GM18870 (cell line): ENCODE measurements at regions not wholly inside any gene's neighbourhood (a gene's known extent, or its start where the extent isn't known, plus 50 kb on each side); places are given as distances from the start of the nearest gene placed in this dataset.

Experiments used
- ATAC-seq: cut with Tn5 transposase; IDR thresholded peaks from one replicate; pipeline ENCODE4 v1.9.1; 2021; ENCODE audit warnings: moderate library complexity; ENCODE audit not compliant: unreplicated experiment

DNA sequence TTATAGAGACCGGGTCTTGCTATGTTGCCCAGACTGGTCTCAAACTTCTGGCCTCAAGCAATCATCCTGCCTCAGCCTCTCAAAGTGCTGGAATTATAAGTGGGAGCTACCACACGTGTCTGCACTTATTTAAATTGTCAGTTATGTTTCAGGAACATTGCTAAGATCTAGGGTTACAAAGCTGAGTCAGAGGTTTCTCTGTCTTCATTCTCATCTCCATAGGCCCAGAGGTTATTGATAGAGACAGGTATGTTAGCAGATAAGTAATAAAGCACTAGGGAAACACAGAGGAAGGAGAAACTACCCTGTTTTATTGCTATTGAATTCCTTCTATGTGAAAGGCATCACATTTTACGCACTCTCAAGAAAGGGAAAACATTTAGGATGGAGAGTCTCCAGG, 214.1 kb downstream of the REEP3 start:
- no peak for ATAC-seq

DNA sequence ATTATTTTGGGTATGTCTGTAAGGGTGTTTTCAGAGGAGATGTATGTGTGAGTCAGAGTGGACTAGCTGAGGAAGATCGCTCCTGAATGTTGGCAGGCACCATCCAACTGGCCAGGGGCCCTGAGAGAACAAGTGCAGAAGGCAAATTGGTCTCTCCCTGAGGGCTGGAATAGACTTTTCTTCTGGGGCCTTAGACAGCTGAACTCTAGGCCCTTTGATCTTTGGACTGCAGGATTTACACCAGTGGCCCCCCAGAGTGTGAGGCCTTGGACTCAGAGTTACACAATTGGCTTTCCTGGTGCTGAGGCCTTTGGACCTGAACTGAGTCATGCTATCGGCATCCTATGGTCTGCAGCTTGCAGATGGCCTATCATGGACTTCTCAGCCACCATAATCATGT, 217.2 kb downstream of the REEP3 start:
- no peak for ATAC-seq

DNA sequence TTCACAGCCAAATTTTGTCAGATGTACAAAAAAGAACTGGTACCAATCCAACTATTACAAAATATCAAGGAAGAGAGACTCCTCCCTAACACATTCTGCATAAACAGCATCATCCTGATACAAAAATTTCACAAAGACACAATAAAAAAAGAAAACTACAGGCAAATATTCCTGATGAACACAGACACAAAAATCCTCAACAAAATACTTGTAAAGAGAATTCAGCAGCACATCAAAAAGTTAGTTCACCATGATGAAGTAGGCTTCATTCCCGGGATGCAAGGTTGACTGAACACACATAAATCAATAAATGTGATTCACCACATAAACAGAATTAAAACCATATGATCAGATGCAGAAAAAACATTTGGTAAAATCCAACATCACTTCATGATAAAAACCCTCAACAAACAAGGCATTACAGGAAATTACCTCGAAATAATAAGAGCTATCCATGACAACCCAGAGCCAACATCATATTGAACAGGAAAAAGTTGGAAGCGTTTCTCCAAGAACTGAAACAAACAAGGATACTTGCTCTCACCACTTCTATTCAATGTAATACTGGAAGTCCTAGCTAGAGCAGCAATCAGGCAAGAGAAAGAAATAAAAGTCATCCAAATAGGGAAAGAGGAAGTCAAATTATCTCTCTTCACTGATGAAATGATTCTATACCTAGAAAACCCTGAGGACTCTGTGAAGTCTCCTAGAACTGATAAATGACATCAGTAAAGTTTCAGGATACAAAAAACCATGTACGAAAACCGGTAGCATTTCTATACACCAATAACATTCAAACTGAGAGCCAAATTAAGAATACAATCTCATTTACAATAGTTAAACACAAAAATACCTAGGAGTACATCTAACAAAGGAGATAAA, 223.1 kb downstream of the REEP3 start:
- ATAC-seq = no peak

DNA sequence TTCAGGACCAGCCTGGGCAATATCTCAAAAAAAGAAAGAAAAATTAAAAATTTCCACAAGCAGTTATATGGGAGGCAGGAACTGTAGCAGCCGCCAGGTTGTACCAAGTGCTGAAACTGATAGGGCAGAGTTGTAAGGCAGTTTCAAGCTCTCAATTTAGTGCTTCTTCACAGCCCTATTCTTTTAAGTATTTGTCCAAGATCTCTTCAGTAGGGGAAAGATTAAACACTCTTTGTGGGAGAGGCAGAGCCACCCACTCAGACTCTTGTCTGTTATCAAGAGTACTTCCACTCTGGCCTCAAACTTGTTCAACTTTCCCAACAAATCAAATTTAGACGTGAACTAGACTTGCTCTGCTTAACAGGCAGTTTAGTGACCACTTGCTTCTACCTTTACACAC, 228.7 kb downstream of the REEP3 start:
- ATAC-seq = no peak

DNA sequence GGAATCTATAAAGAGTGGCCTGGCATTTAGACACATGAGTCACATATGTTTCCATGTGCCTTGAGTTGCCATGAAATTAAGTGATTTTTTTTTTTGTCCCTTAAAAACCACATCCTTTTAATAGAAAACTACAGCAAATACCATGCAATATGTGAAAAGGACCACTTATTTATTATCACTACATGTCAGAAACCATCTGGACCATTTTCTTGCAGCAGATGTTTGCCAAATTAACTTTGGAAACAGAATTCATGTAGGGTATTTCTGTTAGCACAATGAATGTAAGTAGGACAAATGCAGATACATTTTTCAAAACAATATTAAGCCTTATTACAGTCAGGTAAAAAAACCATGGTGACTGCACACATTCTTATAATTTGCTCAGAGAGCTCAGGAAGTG, 230.6 kb downstream of the REEP3 start:
- no peak for ATAC-seq

DNA sequence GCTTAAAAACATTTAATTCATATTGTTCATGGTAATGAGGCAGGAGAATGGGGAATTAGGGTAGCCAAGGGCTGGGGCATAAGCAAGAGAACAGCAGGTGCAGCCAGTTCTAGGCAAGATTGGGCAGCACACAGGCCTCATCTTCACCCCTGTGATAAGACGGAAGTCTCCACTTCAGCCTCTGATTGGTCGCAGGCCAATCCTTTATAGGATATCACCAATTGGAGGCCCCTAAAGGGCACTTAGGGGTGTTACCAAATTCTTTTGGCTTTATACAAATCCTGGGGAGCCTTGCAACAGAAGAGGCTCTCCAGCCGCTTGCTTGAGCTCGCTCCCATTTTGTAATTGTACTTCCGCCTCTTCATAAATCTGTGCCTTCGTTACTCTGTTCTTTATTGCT, 231.1 kb downstream of the REEP3 start:
- ATAC-seq = no peak

DNA sequence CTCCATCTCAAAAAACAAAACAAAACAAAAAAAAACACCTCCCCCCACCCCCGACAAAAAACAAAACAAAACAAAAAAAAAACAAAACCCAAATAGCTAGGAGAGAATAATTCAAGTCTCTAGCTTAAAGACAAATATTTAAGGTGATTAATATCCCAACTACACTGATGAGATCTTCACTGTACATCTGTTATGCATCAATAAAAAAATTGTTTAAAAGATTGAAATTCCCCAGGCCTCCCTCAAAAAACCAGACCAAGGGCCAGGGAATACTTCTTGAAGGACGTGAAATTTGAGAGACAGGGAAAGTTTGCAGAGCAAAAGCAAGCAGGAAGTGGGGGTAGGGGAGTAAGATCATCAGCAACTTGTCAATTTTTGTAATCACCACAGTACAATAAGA, 232.6 kb downstream of the REEP3 start:
- no peak for ATAC-seq

DNA sequence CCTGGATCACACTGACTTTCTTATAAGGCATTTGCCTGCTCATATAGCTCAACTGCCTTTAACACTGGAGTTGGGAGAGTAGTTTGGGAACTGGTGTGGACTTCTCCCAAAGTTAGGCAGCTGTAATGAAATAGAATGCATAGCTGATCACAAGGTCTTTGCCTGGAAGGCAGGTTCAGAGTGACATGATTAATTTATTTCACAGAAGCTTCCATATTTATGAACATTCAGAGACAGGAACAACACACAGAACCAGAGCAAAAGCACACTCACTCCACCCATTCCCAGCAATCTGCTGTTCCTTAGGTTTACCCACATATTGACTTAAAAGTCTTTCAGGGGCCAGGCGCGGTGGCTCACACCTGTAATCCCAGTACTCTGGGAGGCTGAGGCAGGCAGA, 234.2 kb downstream of the REEP3 start:
- ATAC-seq = no peak

DNA sequence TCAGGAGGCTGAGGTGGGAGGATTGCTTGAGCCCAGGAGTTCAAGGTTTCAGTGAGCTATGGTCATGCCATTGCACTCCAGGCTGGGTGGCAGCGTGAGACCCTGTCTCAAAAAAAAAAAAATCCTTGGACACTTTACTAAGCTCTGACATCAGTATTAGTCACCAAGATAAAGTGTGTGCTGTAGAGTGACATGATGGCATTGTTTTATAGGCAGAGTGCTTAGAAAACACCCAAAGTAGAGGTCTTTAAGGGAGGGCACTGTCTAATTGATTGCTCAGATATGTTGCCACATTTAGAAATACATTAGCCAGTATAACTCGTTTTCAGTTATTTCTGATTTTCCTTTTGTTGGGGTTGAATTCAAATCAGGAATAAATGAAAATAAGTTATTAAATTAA, 235.9 kb downstream of the REEP3 start:
- ATAC-seq = no peak

DNA sequence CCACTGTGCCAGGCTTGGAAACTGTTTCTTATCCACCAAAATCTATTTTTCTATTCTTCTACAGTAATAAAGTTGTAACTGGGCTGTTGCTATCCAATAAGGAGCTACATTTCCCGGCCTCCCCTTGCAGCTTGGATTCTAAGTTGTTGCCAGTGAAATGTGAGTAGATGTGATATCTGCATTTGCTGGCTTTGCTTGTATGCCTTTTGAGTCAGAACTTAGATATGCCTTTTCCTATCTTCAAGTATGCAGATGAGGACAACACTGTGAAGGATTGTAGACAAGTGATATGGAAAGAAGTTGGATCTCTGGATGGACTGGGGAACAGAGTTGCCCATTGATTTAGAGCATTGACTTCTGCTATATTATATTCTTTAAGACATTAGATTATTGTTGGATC, 236.9 kb downstream of the REEP3 start:
- ATAC-seq = no peak

DNA sequence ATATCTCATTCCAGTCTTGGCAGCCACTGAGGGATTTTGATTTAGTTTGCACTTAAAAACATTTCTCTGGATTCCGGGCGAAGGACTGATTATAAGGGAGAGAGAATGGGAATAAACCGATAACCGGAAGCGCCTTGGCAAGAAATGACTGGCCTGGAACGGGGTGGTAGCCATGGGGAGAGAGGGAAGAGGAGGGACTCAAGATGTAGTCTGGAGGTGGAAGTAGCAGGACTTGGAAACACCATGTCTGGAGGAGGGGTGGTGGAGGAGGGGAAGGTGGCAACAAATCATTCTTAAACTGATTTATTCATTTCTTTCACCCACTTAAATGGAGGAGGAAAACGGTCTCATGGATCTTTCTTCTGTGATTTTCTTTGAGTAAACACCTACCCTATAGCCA, 238.1 kb downstream of the REEP3 start:
- ATAC-seq = no peak

DNA sequence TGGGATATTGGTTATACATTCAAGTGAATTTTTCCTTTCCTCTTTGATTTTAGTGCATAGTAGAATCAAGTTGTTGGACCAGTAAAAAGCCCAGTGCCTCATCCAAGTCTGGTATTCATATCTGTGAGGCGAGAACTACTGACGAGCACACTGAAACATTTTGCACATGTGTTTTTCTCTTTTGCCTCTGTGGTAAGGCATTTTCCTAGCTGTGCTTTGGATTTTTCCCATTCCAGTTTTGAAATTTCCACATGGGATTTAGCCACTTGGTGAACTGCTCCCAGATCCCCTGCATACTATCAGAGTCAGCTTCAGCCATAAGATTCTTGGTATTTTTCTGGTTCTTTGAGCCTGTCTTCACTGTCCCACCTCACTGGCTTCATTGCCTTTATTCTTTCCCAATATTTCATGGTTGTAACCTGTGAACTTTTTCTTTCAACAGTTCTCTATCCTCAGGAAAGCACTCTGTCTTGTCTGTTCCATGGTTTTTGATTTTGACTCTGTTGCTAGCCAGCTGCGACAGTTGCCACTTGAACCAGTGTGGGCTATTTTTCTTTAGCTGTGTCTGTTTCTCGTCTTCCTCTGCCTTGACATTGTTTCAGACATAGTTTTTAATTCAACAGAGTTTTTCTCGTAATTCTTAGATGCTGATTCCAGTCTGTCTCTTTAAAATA, 239.0 kb downstream of the REEP3 start:
- ATAC-seq = no peak

DNA sequence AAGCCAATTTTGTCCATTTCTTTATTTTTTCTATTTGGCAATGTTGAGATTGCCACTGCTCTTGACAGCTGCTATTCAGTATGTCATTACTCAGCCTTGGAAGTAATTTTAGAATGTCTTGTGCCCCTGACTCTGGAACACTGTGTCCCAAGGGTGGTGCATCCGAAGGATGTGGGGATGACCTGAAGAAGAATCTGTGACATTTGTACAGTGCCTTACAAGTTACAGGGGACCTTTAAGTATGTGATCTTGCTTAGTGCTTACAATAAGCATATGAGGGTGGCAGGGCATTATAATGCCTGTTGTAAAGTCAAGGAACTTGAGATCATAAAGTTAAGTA, 239.5 kb downstream of the REEP3 start:
- ATAC-seq = no peak

DNA sequence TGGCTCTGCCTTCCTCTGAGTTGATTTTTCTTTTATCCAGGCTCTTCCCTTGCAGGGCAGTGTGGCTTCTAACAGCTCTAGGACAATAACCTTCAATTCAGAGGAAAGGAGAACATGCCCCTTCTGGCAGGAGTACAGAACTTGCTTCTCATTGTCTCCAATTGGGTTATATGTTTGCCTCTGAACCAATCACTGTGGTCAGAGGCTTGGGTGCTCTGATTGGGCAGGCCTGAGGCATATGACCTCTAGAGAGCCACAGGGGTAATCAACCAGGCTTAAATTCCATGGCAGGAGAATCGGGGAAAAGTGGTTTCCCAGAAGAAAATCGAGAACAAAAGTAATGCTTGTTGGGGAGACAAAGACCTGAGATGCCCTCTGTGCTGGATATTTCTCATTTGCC, 240.0 kb downstream of the REEP3 start:
- ATAC-seq = no peak

DNA sequence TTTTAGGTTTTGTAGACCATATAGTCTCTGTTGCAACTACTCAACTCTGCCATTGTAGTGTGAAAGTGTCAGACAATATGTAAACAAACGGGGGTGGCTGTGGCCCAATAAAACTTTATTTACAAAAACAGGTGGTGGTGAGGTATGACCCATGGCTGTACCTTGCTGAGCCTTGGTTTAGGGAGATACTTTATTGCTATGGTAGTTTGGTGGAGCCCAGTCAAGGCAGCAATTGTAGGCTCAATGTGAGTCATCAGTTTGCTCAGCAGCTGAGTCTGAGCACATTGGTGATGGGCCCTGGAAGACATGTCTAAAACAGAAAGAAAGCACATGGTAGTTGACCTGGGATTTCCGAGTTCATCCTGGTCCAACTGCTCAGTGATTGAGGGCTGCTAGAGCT, 242.5 kb downstream of the REEP3 start:
- no peak for ATAC-seq

DNA sequence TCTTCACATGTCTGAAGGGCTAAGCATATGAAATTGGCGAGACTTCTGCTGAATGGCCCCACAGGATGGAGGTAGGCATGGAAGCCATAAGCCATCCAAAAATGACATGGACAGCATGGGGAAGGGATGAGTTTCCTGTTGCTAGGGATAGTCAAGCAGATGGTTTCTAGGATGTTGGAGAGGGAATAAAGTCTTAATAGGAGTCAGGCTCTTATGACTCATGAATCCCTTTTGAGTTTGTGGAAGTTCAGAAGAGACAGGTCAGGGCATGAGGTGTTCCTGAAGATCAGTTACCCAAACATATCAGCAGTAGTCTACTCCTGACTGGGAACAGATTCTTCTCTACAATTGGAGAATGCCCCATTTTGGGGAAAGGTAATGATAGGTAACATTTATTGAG, 243.9 kb downstream of the REEP3 start:
- no peak for ATAC-seq

DNA sequence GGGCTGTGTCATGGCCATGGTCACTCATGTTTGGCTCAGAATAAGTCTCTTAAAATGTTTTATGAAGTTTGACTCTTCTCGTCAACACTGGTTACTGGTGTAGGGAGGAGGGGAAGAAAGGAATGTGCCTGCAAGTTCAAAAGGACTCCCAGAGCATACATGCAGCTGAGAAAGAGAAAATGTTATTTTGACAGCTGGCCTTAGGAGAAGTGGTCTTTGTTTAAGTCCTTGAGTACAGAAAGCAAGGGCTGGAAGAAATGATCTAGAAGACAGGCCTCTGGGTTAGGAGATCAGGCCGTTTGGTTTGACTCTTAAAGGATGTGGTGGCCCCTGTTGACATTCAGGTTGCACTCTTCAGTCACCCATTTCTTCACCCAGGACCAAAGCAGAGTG, 245.5 kb downstream of the REEP3 start:
- no peak for ATAC-seq

DNA sequence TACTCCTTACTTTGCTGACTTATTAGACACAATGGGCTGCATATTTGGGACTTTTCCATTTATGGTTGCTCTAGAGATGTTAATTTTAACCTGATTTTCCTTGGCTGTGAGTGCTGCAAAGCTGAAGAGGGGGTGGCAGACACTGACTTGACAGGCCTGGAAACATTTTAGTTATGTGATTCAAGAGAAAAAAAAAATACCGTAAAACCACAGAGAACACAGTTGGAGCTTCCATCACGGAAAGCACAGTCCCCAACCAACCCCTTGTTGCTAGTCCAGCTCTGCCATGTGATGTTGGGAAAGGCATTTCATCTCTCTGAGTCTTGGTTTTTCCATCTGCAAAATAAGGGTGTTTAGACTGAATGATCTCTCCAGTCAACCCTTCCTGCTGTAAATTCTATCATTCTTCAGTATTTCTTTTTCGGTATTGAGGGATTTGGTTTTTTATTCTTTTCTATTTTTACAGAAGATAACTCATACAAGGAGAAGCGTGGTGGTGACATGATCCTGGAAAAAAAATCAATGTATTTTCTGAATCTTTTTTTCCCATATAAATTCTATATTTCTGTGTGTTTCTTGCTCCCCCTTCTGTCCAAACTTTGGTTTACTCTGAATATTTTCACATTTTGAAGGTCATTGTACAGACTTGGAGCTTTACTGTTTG, 246.1 kb downstream of the REEP3 start:
- no peak for ATAC-seq

DNA sequence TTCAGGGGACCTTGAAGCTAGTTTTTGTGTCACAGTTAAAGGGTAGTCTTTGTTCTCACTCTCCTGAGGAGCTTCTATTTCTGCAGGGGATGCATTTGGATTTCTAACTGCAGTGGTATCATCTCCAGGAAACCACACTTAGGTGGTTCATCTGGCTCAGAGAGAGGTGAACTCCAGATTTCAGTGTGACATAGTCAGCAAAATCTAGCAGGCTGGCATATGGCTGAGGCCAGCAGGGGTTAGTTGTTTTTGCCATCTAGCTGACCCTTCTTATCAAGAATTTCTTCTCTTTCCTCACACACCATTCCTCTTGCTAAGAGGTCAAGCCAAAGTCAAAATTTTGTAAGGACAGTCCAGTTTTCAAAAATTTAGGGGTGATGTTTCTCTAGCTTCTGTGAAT, 248.2 kb downstream of the REEP3 start:
- no peak for ATAC-seq

DNA sequence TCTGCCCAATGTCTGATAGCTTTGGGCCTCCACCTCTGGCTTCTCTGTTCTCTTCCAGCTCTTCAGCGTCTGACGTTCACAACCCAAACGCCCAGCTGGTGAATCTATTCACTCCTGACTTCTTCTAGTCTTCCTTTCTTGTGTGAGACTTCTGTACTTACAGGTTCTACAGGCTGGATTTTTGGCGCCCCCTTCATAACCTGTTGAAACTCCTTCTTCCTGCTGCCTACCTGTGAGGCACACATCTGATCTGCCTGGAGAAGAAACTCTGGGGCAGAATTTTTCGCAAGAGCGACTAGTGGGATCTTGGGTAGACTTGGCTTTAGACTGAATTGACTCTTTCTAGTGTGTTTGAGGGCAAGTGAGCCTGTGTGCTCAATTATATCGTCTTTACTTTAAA, 249.3 kb downstream of the REEP3 start:
- ATAC-seq = no peak

DNA sequence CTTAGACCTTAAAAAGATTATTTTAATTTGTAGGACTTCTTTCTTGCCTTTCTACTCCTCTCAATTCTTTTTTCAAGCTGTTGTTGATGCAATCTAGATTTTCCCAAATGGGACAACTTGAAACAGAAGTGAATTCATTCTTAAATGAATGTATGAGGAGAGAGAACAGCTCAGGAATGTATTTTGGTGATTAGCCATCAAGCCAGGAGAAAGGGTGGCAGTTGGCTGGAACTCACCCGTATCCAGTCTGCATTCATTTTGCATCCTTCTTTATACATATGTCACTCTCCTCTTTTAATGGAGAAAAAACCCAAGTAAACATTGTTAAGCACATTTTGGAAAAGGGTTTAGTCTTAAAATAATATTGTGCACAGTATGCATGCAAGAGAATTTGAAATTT, 251.3 kb downstream of the REEP3 start:
- no peak for ATAC-seq

DNA sequence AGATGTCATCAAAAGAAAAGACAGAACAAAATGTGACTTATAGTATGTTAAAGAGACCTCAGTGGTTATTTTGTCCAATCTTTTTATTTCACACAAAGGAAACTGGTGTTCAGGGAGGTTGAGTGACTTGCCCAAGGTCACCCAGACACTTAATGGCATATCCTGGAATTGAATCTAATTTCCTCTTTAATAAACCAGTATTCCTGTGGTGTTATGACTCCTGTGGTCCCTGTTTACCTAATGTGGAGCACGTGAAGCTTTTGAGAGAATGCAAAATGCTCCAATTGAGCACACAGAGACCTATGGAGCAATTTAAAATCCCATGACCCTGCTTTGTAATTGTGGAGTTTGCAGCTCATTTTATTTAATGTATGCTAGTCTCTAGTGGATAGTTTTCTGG, 251.9 kb downstream of the REEP3 start:
- ATAC-seq = no peak
